ENCODE measurements at regions not wholly inside any gene's neighbourhood (a gene's known extent, or its start where the extent isn't known, plus 50 kb on each side); places are given as distances from the start of the nearest gene placed in this dataset.

DNA sequence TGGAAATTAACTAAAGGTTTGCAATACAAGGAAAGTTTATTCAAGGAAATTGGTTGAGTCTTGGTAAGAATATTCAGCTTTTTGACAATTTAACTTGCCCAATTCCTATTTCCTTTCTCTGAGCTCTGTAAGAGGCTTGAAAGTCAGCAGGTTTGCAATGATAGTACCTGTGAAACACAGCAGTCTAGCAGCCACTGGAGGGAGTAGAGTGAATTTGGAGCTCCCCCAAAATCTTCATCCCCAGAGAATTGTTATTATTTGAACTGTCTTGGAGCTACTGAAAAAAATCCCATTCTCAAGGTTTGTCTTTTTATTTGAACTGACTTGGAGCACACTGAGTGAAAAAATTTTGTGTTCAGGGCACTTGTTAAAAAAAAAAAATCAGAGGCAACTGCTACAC, 654.2 kb upstream of the PKN2 start:
- in situ Hi-C loops (cut with MboI; ENCODE audit: low sequenced_read_pairs): no loop called here

DNA sequence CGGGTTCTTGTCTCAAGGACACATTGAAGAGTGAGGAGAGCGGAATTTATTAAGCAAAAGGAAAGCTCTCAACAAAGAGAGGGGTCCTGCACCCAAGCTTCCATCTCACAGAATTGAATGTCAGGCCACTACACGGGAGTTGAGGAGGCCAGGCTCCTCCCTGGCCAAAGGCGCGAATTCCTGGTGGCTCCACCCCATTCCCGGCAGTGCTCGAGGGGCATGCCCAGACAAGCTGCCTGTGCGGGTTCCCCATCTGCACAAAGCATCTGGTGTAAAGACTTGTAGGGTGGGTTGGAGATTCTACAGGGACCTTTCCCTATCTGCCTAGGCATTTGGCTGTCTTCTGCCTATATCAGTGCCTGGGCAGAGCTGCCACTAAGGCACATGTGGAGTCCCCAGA, 648.5 kb upstream of the PKN2 start:
- in situ Hi-C loops (cut with MboI; ENCODE audit: low sequenced_read_pairs): no loop called here

DNA sequence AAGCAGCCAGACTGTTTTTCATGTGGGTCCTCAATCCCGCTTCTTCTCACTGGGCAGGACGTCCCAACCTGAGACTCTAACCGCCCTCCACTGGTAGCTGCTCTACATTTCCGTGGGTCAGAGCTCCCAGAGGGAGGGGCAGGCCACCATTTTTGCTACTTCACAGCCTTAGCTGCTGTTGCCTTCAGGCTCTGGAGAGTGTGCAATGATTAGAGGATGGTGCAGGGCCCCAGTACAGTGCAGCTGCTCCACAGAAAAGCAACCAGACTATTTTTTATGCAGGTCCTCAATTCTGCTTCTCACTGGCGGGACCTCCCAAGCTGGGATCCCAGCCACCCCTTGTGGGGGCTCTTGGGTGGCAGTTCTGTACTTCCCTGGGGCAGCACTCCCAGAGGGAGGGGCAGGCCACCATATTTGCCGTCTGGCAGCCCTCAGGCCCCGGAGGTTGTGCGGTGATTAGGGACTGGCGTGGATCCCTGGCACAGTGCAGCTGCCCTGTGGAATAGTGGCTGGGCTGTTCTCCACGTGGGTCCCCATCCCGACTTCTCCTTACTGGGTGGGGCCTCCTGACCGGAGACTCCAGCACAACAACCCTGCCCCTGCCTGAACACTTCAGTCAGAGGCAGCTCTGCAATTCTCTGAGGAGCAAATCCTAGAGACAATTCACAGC, 647.6 kb upstream of the PKN2 start:
- in situ Hi-C loops (cut with MboI; ENCODE audit: low sequenced_read_pairs): no loop called here

DNA sequence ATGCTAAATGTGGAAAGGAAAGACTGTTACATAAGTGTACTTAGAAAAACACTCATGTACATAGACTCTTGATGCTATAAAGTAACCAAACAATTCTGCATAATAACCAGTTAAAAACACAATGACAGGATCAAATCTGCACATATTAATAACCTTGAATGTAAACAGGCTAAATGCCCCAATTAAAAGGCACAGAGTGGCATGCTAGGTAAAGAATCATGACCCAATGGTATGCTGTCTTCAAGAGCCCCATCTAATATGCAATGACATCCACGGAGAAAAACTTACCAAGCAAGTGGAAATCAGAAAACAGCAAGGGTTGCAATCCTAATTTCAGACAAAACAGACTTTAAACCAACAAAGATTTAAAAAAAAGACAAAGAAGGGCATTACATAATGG, 644.8 kb upstream of the PKN2 start:
- in situ Hi-C loops (cut with MboI; ENCODE audit: low sequenced_read_pairs): no loop called here

DNA sequence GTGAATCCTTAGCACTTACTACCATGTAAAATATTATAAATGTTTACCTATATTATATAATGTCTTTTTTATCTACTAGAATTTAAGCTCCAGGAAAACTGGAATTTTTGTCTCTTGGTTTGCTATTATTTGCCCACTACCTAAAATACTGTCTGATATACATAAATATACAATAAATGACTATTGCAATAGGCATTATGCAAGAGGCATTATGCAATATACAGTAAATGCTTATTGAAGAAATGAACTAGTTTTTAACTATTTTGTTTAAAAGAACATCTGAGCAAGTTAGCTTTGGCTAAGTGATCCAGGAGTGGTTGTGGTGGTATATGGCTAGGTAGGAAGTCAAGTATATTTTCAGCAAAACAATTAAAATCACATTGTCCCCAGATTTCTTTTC, 640.2 kb upstream of the PKN2 start:
- in situ Hi-C loops (cut with MboI; ENCODE audit: low sequenced_read_pairs): no loop called here

DNA sequence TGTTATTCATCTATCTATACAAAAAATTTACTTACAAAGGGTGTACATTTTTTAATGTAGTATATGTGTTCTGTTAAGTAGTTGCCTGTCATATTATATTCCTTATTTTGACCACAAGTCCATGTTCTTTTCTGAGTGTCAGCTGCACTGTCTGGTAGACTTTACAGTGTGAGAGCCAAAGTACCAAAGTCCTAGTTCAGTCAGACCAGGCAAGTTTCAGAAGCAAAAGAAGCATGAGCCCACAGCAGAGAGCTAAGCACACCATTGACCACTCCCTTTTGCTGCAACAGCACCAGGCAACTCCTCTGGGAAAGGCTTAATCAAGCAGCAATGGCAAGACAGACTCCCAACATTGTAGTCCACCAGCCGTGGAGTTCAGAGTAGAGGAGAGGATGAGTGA, 631.9 kb upstream of the PKN2 start:
- in situ Hi-C loops (cut with MboI; ENCODE audit: low sequenced_read_pairs): no loop called here

DNA sequence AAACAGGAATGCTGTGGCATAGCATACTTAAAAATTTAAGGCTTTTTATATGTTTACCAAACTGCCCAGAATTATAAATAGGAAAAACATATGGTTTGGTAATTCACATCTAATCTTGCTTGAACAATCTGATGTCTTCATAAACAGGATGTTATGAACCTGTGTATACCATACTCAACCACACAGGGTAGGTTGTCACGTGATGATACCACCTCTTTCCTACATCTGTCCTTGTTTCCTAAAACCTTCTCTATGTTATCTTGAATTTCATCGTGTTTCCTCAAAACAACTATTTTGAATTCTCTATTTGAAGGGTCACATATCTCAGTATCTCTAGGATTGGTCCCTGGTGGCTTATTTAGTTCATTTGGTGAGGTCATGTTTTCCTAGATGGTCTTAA, 631.0 kb upstream of the PKN2 start:
- in situ Hi-C loops (cut with MboI; ENCODE audit: low sequenced_read_pairs): no loop called here

DNA sequence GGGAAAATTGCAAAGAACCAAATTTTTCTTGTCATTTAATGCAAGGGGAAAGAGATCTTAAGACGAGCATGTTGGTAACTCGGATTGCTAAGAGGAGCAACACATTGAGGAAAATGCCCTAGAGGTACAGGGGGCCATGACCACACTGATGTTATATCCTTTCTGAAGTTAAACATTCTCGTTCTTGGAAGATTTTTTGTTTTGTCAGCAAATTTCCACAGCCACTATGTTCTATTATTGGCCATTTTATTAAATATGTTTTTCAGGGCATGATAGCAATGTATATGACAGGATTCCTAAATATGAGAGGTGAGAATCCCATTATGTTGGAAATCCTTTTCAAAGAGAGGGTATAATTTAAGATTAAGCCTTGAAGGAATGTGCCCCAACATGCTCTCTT, 627.2 kb upstream of the PKN2 start:
- in situ Hi-C loops (cut with MboI; ENCODE audit: low sequenced_read_pairs): no loop called here

DNA sequence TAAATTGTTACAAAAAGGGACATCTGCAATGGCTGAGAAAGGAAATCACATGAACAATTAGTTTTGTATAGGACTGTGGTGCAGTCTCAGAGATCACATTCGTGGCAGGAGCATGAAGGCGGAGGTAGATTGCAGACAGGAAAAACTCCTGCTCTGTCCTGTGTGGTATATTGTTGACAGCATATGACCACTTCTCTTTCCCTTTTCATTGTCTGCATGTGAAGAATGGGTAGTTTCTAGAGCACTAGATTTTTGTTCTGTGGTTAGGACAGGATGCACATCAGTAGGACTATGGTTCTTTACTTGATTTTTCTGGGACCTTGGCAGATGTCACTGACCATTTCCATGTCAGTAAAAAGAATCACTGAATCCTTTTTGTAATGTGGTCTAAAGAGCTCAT, 625.9 kb upstream of the PKN2 start:
- in situ Hi-C loops (cut with MboI; ENCODE audit: low sequenced_read_pairs): no loop called here

DNA sequence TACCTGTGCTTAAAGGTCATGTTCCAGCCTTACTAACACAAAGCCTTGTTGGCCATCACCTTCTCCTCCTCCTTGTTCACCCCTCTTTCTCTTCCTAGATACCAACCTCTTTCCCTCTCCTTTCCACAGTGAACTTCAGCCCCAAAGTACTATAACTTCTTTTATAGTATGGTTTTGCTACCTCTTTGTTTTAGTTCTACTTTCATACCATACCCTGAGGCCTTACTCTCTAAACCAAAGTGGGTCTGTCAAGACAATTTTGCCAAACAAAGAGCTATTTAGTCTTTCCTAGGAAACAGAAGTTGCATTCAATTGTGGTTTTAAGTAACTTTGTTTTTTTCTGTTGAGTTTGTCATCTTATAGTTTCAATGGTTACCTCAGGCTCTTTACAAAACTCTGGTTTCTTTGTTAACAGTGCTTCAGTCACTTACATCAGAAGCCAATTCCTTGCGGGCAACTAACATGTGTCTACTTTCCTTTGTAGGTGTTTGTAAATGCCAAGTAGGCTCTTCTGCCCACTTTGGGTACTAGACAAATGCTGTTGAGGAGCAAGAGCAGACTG, 623.9 kb upstream of the PKN2 start:
- in situ Hi-C loops (cut with MboI; ENCODE audit: low sequenced_read_pairs): no loop called here

DNA sequence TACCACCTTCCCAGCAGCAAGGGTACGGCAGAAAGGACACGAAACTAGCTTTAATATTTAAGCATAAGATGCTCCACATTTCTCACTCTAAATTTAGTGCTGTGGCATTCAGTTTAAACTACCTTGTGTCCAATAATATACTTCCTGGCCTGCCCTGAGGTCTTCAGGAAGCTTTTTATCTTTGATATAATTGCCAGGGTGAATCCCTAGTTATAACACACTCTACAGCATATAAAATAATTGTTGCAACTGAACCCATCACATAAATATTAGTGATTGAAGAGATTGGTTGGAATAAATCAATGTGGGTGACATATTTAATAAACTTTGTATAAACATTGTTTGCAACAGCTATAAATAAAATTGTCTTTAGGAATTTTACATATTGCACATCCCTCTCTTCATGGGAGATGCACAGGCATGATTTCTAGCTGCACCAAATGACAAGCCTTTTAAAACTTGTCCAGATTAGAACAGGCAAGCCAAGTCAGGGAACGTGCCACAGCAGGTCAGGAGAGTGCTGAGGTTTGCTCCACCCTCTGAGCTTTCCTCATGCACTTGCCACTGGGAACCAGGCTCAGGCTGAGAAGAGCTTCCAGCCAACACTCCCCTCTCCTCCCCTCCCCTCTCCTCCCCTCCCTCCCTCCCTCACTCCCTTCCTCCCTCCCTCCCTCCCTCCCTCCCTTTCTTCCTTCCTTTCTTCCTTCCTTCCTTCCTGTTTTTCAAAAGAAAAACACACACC, 623.2 kb upstream of the PKN2 start:
- in situ Hi-C loops (cut with MboI; ENCODE audit: low sequenced_read_pairs): no loop called here

DNA sequence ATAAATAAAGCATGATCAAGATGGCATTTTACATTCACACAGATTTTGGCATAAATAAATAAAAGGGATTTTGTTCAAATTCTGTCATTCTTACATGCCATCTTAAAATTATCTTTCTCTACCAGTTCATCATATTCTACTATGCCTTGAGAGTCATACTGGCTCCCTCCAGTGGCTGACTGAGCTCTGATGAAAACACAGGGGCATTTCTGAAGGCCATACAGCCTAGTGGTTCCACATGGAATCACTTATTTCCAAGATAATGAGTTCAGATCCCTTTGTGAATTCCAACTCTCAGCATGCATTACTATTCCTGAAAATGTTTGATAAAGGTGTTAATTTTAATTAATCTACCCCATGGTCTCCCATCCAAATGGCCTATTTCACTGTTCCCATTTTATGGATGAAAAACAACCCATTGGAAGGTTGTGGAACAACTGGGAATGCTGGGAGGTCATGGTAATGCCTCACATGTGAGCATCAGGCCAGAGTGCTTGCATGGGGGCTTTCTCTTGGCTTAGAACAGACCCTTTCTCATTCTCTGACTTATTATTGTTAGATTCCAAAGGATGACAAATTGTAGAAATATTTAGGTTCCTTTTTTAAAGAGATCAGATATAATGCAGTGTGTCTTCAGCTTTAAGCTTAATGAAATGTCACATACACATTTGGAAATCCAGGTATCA, 622.4 kb upstream of the PKN2 start:
- in situ Hi-C loops (cut with MboI; ENCODE audit: low sequenced_read_pairs): no loop called here

DNA sequence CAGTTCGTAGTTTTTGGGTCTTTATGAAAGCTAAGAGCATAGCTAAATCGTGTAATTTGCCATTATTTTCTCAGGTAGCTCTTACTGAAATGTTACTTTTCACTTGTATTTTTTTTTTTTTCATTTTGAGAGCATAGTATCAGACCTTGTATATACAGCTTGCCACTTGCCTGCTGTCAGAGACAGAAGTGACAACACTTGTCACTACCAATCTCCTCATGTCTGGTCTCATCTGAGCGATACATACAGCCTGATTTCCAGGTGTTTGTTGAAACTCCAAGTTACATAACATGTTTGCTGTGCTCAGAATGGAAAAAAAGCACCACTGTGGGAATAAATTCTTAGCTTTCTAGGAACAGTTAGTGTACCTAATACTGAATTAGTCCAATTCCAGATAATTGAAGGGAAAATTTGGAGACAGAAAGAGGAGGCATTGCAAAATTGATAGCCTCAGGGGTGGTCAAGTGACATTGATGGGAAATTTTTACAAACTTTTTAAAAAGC, 621.4 kb upstream of the PKN2 start:
- in situ Hi-C loops (cut with MboI; ENCODE audit: low sequenced_read_pairs): no loop called here

DNA sequence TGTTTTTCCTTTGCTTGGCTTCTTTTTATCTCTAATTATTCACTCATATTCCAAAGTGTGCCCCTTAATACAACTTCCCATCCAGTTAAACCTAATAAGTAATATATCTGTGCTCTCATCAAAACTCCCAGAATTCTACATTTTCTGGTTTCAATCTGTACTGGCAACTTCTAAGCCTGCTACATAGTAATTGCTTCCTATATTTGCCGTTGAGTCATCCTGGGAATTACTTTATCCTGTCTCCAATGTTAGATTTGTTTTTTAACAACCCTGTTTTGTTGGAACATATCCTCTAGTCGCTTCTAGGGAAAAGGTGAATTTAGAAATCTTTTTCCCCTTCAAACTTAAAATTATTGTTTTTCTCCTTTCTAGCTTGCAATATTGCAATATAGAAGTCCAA, 620.5 kb upstream of the PKN2 start:
- in situ Hi-C loops (cut with MboI; ENCODE audit: low sequenced_read_pairs): no loop called here

DNA sequence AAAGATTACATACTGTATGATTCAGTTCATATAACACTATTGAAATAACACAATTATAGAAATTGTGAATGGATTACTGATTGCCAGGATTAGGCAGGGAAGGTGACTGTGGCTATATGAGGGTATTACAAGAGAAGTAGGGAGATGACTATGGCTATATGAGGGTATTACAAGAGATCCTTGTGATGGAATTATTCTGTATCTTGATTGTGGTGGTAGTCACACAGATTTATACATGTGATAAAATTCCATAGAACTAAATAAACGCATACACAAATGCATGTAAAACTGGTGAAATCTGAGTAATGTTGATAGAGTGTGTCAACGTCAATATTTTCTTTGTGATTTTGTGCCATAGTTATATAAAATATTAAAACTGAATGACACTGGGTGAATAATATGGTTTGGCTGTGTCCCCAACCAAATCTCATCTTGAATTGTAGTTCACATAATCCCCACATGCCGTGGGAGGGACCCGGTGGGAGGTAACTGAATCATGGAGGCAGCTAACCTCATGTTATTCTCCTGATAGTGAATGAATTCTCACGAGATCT, 615.6 kb upstream of the PKN2 start:
- in situ Hi-C loops (cut with MboI; ENCODE audit: low sequenced_read_pairs): no loop called here

DNA sequence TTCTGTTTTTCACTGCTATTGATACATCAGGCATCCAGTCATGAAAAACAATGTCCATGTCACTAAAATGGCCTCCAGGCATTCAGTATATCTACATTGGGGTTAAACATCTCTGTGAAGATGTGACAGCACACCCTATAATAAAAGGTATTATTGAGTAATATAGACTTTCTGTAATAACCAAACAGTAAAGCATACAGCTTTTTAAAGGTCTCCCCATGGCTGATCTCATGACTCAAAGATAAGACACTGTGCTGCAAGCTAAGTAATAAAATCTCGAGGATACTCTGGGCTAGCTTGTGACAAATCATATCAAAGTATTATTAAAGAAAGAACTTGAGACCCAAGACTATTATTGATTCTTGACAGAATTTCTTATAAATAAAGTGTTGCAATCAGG, 613.1 kb upstream of the PKN2 start:
- in situ Hi-C loops (cut with MboI; ENCODE audit: low sequenced_read_pairs): no loop called here

DNA sequence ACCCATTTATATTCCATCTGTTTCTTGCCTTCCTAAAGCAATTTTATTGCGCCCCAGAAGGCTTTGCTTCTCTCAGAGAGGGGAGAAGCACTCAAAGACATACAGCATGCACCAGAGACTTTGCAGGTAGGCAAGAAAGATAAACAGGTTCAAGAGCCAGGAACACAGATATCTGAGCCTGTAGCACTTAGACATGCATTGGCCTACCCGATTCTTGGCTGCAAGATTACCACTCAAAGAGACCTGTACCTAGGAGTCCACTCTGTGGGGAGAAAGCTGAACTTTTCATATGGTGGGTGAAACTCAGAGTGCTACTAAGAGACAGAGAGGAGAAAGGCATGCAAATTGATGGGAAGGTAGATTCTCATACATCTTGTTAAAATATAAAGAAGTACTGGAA, 609.4 kb upstream of the PKN2 start:
- in situ Hi-C loops (cut with MboI; ENCODE audit: low sequenced_read_pairs): no loop called here

DNA sequence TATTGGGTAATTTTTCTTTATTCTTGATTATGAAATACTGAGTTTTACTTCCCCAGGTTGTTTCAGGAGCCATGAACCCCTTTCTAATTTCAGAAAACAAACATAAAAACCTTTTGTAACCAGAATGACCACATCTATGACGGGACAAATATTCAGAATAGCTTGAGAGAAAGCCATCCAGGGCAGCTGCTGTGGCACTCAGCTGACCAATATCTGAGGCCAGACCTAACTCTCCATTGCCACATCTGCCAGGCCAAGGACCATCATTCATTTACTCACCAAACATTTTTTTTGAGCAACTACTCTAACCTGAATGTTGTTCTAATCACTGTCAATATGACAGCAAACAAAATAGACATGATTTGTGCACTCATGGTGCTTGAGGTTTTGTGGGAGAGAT, 608.3 kb upstream of the PKN2 start:
- in situ Hi-C loops (cut with MboI; ENCODE audit: low sequenced_read_pairs): no loop called here

DNA sequence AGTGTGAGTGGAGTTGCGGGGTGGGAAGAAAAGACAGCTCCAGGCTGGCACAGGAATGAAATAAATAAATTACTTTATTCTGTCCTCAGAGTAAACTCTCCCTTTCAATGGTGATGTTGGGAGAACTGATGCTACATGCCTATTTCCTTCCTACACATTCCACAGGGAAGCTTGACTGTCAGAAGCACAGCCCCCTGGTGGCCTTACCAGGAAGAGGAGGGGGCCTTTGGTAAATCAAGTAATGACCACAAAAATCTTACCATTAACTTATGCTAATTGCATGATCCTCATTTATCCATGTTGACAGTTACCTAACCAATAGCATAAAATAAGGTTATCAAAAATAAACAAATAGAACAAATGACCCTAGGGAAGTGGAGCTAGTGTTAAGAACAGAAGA, 605.0 kb upstream of the PKN2 start:
- in situ Hi-C loops (cut with MboI; ENCODE audit: low sequenced_read_pairs): no loop called here

DNA sequence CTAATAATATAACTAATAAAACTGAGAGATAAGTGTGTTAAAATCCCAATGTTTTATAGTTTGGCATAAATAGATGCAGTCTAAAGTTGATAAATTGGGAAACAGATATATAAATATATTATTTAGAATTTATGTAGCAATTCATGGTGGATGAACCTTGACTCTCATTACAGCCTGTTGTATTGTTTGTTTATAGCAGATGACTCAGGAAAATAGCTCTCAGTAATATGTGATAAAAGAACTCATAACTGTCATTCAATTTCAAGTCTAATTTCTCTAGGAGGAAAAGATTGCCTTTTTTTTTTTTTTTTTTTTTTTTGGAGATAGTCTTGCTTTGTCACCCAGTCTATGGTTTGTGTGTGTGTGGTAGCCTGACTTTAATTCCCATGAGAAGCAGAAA, 603.2 kb upstream of the PKN2 start:
- in situ Hi-C loops (cut with MboI; ENCODE audit: low sequenced_read_pairs): no loop called here

DNA sequence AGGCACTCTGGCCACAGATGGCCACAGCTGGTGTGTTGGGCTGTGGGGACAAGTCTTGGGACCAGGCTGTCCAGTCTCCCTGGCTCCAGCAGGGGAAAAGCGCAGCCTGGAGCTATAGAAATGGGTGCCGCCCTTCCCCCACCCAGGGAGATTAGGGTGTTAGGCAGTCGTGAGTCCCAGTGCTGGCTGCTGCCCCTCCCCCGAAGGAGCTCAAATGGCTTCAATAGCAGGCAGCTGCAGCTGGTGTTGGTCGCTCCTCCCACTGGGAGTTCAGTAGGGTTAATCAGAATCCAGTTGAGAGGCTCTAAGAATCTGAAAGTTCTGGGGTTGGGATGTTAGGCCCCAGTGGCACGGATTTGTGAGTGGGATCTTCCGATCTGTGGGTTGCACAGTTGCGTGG, 595.6 kb upstream of the PKN2 start:
- in situ Hi-C loops (cut with MboI; ENCODE audit: low sequenced_read_pairs): no loop called here

DNA sequence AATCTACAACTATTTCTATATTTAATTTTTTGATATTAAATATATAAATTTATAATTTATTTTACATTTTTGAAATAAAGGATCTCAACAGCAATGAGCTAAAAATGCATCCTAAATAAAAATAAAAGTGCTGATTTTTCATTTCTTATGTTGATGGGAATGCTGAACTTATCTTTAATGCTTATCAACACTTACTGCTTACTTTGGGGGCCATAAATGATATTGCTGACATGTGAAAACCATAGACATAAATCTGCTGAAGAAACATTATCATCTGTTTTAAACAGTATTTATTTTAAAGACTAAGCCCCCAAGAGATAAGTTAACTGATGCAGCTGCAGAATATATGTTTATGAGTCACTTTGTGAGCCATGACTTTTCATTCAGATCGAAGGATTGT, 594.1 kb upstream of the PKN2 start:
- in situ Hi-C loops (cut with MboI; ENCODE audit: low sequenced_read_pairs): no loop called here

Data from HL-60/S4 (cell line).